ENCODE measurements at regions not wholly inside any gene's neighbourhood (a gene's known extent, or its start where the extent isn't known, plus 50 kb on each side); places are given as distances from the start of the nearest gene placed in this dataset.
"Not testable (repeated sequence)": the region's sequence is repeated elsewhere in the genome, so short reads cannot be mapped to it uniquely, and the experiment has no call there.

DNA sequence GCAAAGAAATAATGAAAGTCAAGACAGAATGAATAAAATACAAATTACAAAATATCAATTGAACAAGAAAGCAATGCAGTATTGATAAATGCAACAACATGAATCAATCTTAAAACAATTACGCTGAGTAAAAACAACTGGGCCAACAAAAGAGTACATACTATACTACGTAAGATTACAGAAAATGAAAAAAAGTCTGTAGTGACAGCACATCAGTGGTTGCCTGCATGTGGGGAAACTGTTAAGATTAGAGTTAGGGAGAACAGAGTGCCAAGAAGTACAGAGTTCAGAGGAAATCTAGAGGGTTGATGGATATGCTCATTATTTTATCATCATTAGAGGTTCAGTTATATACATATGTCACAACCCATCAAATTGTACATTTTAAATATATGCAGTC, 706.6 kb upstream of the ACO1 start:
- intact Hi-C loops (cut with micrococcal nuclease), result no loop called here

DNA sequence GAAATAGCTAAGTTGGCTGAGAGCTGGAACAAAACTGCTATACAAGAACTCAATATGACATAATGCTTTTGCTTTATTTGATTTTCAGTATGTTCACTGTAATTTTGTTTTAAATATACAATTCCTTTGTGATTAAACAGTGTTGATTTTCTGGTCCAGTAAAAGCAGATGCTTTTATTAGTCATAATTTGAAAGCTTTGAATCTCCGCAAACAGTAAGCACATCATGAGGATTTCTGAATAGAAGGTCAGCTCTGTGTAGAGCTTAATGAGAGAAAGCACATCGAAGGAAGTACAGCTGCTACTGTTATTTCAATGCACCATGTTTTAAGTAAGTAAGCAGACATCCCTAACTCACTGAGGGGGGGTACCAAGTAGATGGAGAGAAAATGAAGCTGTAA, 701.3 kb upstream of the ACO1 start:
- intact Hi-C loops (cut with micrococcal nuclease), result no loop called here

DNA sequence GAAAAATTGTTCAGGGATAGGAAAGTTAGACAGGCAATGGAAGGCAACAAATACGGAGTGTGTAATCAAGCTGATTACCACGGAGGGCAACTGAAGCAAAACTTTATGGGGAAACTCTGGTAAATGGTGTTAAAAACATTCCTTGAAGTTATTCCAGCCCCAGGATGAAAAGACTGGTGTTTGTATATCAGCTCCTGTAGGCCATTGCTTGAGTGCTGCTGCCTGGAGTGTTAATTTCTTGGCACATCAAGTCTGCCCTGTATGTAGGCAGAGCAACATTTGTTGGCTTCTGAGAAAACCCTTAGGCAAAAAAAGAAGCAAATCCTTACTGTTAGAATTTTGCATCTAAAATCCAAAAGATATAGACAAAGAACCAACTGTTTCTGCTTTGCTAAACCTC, 686.5 kb upstream of the ACO1 start:
- intact Hi-C loops (cut with micrococcal nuclease), result no loop called here

DNA sequence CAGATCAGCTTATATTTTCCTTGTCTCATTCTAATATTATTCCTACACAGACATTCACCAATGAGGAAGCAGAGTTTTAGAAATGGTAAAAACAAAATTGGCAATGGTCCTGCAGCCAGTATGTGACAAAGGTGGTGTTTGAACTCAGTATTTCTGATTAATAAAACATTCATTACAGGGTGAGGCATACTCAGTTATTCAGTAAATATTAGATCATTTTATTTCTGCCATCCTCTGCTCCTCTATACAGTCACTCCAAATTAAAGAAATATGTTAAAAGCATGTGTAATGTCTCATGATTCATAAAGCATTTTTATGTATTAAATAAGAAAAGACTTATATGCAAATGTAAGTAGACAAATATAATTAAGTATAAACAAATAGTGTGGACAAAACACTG, 684.6 kb upstream of the ACO1 start:
- intact Hi-C loops (cut with micrococcal nuclease), result no loop called here

DNA sequence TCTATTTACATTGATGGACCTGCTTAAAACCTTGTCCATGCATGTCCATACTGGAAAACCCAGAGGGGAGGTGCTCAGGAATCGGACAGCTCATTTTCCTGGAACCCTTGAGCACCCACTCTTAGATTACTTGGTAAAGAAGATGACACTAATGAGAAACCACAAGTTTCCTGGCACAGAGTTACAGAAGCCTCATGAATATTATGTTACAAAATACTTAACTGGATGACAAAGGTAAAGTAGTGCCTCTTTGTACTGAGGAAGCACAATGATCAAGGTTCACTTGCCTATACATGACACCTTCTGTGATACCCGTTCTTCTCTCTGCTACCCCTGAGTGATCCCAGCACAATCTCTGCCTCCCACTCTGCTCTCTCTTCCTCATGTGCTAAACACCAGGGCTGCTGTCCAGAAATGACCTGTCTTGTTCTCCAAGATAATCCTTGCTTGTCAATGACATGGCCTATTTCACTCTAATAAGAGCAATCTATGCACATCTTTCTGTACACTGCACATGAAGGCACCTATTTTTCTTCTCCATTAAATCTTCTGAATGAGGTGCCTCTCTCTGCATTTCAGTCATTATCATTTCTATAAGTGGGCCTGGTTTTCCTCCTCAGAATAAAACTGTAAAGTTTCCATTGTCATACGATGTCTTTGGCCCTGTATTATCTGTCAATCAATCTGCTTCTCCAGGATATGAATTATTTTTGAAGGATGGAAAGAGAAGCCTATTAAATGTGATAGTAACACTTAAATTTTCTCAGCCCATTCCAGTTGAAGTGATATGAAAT, 684.0 kb upstream of the ACO1 start:
- intact Hi-C loops (cut with micrococcal nuclease), result no loop called here

DNA sequence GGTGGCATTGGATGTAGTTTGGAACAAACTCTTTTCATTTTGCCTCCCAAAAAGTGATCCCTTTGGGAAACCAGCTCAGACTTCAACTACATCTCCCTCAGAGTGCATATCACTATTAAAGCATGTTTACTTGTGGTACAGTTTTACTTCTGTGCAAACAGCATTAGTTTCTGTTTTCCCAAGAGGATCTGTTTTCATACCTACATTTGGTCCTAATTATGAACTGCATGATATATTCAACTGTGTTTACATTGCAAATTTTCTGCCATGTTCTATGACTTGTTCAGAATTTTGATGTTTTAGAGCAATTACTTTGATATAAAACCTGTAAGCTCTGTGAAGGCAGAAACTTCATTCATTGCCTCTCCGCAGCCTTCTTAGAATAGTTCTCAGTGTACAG, 681.5 kb upstream of the ACO1 start:
- intact Hi-C loops (cut with micrococcal nuclease), result no loop called here

DNA sequence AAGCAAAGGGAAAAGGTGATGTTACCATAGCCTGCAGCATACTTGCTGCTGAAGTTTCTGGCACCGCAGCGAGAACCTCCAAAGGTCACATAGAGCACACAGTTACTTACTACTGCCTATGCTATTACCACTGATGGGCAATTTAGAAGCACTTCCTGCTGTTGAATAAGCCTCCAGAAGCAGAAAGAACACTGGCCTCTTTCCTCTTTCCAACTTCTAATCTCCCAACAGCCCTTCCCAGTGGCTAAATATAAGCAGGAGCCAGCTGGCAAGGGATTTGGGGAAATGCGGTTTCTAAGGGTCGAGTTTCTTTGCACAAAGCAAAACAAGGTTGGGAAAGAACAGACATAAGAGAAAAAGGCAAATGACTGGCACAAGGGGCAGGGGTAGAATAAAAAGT, 669.2 kb upstream of the ACO1 start:
- intact Hi-C loops (cut with micrococcal nuclease), result no loop called here

DNA sequence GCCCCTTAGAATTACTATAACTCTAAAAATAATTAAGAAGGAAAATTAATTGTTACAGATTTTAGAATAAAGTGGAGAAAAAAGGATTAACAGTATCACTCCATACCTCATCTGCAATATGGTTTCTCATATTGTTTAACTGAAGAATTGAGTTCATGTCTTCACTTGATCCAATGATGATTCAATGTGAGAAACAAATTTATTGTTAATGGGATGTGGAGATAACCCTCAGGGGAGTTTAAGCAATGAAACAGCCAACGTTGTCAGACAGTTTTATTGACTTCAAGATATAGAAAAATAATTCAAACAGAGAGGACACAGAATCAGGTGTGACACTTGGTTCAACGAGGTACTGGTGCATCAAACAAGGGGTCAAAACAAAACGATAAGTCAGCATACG, 665.2 kb upstream of the ACO1 start:
- intact Hi-C loops (cut with micrococcal nuclease), result no loop called here

DNA sequence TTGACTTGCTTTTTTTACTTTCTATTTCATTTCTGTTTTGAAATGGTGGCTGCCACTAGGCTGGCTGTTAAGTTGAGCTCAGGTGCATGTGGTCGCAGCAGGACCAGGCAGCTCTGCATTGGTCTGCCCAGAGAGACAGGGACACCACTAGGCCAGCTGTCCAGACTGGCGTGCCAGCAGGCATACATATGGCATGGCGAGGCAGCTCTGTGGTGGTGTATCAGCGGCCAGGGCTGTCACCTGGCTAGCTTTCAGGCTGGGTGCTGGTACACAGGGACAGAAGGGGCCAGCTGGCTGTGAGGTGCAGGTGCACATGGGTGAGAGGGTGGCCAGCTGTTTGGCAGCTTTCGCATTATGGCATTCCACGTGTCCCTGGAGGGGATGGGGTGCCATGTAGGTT, 654.0 kb upstream of the ACO1 start:
- intact Hi-C loops (cut with micrococcal nuclease), result no loop called here

DNA sequence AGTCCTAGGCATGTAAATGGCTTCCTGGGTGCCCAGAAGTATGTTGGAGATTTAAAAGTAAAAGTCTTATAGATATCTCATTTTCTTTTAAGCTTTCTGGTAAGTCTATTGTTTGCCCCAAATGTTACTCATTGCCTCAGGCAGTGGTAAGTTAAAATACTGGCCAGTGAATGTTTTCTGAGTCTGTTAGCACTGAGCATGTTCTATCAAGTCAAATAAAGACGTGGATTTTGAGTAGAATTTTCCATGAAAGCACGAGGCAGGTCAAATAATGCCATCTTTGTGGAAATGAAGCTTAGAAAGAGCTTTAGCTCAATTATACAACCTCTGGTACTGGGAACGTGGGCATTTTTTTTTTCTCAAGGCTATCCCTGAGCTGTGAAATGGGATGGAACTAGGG, 651.3 kb upstream of the ACO1 start:
- intact Hi-C loops (cut with micrococcal nuclease), result no loop called here

DNA sequence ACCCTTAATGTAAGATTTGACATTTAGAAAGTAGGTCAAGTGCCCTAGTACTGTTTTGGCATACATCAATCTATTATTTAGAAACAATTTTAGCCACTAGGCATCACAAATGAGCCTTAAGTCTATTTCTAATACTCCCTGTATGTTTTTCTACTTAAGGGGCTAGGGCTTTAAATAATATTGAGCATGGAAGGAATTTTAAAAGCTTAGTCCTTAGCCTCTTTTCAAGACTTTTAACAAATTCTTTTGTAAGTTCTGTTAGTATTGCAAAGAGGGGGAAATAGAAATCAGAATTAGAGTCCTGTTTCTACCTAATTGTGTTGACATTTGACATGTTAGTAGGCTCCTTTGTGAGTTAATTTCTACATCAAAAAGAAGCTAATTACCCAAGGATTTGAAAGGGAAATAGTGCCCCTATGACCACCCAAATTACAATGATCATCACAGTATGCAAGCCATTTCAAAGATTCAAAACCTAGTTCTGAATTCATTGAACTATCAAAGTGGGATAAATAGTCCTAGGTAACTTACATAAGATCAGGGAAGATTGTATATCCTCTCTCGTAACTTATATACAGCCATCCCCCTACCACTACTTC, 647.8 kb upstream of the ACO1 start:
- intact Hi-C loops (cut with micrococcal nuclease), result no loop called here

DNA sequence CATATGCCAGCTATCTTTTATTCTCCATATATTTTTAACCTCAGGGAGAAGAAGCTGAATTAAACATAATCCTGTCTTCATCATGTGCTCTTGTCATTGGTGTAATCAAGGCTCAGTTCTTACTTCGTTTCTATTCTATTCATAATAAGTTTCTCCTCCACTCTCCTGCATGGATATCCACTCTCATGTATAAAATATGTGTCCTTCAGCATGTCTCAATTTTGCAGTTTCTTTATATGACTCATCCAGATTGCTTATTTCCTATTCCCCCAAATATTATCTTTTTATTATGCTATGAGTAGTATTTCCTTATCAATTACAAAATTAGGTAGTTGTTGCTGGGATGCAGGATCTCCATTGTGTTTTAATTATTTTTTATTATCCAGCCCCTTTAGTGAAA, 643.7 kb upstream of the ACO1 start:
- intact Hi-C loops (cut with micrococcal nuclease), result no loop called here

DNA sequence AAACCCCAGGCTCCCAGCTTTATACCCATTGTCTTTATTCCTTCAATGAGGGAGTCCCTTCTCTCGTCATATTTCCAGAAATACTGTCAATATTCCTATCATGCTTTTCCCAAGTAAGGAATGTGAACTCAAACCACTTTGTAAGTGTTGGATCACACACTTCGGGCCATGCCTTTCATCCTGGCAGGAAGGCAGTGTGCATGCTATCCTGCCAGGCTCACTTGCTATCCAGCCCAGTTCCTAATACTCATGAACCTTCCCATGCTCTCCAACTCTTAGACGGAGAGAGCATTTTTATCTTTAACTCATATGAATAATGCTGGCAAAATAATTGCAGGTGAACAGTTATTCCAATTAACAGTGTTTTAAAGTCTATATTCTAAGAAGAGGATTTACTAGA, 639.9 kb upstream of the ACO1 start:
- intact Hi-C loops (cut with micrococcal nuclease), result no loop called here

DNA sequence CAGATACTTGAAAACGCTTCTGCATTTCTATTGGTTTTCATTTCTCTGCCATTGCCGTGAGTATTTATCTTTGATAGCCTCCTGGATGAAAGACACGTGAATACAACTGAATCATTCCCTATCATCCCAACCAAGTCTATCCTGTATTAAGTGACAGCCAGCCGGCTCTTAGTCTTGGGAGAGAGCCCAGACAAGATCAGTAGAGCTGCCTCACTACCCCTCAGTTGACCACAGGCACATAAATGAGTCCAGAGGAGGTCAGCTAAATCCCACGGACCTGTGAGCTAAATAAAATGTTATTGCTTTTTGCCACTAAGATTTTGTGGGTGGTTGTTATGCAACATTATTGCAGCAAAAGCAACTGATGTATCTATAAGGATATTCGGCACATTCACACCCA, 639.0 kb upstream of the ACO1 start:
- intact Hi-C loops (cut with micrococcal nuclease), result no loop called here

DNA sequence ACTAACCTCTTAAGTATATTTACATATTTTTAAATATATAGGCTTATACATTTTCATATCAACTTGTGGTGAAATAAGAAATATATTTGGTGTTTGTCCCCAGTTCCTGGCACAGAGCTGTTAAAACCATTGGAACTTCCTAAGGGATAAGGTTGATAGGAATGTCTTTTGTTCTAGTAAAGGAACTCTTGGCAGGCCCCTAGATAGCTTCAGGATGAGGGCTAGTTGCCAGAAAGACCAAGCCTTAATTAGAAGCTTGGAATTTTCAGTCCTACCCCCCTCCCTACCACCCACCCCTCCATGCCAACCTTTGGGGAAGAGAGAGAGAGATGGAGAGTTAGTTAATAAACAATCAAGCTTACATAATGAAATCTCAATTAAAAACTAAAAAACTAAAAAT, 638.6 kb upstream of the ACO1 start:
- intact Hi-C loops (cut with micrococcal nuclease), result no loop called here

DNA sequence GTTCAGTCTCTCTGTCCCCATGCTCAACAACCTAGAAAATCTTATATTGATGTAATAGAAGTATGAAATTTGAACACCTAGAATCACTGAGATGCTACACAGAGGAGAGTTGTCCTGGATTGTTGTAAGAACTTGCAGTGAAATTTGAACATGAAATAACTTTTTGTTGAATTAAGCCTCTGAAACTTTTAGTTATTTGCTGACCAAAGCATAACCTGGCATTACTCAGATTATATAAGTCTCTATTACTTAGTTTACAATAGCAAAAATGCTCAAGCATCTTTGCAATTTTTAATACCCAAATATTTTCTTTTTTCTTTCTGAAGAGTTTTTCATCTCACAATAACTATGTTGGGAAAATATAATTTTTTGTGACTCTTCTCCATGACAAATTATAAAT, 630.7 kb upstream of the ACO1 start:
- intact Hi-C loops (cut with micrococcal nuclease), result no loop called here

DNA sequence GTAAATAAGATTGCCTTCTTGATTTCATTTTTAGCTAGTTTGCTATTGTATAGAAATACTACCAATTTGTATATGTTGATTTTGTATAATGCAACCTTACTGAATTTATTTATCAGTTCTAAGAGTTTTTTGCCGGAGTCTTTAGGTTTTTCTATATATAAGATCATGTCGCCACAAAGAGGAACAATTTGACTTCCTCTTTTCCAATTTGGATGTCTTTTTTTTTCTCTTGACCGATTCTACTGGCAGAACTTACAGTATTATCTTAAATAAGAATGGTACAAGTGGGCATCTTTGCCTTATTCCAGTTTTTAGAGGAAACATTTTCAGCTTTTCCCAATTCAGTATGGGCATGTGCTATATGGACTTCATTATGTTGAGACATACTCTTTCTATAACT, 624.7 kb upstream of the ACO1 start:
- intact Hi-C loops (cut with micrococcal nuclease), result no loop called here

DNA sequence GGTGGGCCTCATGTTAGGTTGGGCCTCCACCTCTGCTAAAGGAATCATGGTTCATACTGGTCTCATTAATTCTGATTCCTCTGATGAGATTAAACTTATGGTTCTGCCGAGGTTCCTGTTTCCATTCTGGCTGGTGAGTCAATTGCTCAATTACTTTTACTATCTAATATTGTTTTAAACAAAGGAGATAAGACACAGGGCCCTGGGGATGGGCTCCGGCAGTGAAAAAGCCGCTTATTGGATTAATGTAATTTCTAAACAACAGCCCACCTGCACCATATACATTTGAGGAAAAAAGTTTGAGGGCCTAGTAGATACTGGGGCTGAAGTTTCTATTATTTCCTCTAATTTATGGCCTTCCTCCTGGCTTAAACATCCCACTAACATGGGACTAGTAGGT, 610.4 kb upstream of the ACO1 start:
- intact Hi-C loops (cut with micrococcal nuclease), result not testable (repeated sequence)

DNA sequence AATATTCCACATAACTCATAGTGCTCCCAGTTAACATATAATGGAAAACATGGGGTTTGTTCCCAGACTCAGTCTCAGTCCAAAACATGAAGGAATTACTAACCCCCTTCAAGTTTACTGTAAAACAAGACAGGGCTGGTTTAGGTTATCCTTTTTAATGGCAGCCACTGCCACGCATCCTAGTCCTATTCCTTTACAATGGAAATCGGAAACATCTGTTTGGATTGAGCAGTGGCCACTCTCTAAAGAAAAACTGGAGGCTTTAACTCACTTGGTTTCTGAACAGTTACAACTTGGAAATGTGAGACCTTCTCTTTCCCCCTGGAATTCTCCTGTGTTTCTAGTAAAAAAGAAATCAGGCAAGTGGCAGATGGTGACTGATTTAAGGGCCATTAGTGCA, 609.9 kb upstream of the ACO1 start:
- intact Hi-C loops (cut with micrococcal nuclease), result no loop called here

DNA sequence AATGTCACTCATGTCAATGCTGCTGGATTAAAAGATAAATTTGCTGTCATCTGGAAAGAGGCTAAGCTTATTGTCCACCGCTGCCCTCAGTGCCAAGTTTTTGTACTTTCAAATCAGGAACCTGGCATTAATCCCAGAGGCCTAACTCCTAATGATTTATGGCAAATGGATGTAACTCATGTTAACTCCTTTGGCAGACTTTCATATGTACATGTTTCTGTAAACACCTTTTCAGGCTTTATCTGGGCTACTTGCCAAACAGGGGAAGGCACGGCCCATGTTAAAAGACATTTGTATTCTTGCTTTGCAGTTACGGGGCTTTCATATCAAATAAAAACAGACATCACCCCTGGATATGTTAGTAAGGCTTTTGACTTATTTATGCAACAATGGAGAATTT, 608.0 kb upstream of the ACO1 start:
- intact Hi-C loops (cut with micrococcal nuclease), result no loop called here

DNA sequence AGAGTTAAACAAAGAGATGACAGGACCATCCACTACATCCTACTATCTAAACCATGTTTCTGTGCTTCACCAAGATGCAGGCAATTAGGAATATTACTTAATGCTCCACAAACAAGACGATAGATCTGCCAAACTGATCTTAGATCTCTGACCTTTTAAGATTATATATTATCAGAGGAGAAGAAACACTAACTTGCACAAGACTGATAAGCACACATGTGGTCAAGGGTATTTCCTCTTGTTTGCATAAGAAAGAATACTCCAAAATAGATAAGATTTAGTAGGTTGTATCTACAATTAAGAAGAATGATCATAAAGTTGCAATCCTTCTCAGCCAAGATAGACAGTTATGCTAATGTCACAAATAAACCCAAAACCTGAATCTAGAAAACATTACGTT, 601.0 kb upstream of the ACO1 start:
- intact Hi-C loops (cut with micrococcal nuclease), result no loop called here

DNA sequence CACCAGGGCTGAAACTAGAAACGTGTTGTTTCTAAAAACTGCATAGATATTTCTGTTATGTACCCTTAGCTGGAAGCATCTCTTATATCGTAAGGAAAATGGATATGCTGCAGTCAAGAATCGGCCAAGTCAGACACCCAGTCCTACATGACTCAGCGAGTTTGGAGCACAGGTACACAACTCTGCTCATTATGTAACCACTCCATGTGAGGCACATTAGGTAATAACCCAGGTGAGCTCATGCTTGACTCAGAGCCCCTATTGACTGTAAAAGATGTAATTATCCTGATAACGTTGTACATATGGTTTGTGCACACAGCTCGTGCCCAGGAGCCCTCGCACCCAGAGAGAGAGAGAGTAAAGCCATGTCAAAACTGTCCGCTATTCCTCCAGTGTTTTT, 593.7 kb upstream of the ACO1 start:
- intact Hi-C loops (cut with micrococcal nuclease), result no loop called here

DNA sequence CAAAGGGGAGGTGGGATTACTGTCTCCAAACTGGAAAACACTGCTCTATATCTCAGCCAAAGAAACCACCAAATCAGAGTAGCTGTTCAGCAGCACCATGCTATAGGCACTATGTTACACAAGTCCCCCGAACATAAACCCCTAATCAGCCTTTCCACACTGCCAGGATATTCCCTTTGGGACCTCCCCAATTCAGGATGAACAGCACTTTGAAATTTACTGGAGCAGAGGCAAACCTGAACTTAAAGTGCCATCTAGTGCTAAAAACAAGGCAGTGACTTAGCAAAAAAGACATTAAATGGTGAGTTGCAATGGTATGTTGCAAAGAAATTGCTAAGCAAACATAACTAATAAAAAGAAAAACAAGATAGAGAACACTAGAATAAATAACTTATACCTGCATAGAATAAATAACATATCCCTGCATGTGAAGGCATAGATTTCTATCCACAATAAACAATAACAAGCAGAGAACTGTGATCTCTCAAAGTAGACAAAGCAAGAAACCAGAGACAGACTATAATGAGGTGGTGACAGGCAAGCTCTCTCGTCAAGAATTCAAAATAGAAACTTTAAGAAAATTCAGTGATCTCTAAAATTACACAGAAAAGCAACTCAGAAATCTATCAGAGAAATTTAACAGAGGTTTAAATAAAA, 584.4 kb upstream of the ACO1 start:
- intact Hi-C loops (cut with micrococcal nuclease), result loop anchor here (1.0 kb wide), 1 partner anchor 680 kb away; no protein-coding TSS in a partner anchor
